Adrenal gland (tissue), 9 donors: ENCODE measurements at regions not wholly inside any gene's neighbourhood (a gene's known extent, or its start where the extent isn't known, plus 50 kb on each side); places are given as distances from the start of the nearest gene placed in this dataset.
A peak's percentile ranks its signal among the peaks of the same experiment; 100 is the strongest.

Experiments used
- DNase-seq, 7 donors: peaks; one replicate each; pipeline ENCODE4 v3.0.0-alpha.2; 2019 to 2020
- H3K27ac ChIP-seq, 5 donors: fragments of 200-600 bp; sonication (generic) in 4 of 5; 1 replicate in 3 of 5; 2 replicates in 2 of 5; pipeline versions ENCODE4 v1.5.1 to v1.8.0; 2016 to 2020; ENCODE audit warnings: mild to moderate bottlenecking in 1 of 5
- H3K27me3 ChIP-seq: fragments of 200-600 bp; 2 replicates; pipeline ENCODE4 v1.8.0; 2021
- H3K36me3 ChIP-seq, 2 donors: fragments of 200-600 bp; replicated peaks in 1 of 2; 1 replicate in 1 of 2; 2 replicates in 1 of 2; pipeline versions ENCODE4 v1.5.1 to v1.8.0; 2018 to 2022
- H3K4me1 ChIP-seq, 2 donors: fragments of 200-600 bp; replicated peaks in 1 of 2; 1 replicate in 1 of 2; 2 replicates in 1 of 2; pipeline versions ENCODE4 v1.5.1 to v1.8.0; 2018 to 2021
- H3K4me3 ChIP-seq, 4 donors: fragments of 200-600 bp; sonication (generic) in 3 of 4; one replicate each; pipeline ENCODE4 v1.5.1; 2016 to 2018
- H3K9me3 ChIP-seq, 3 donors: fragments of 200-600 bp; sonication (generic) in 1 of 3; replicated peaks in 1 of 3; 1 replicate in 2 of 3; 2 replicates in 1 of 3; pipeline versions ENCODE4 v1.5.1 to v1.8.0; 2016 to 2021
- CTCF ChIP-seq, 6 experiments: fragments of 450-650 bp in 4 of 6; fragments of 200-600 bp in 2 of 6; sonication (generic) in 1 of 6; IDR thresholded peaks; 1 replicate in 5 of 6; 2 replicates in 1 of 6; pipeline versions ENCODE4 v1.5.1 to v1.8.0; 2016 to 2021; ENCODE audit warnings: antibody characterized with exemption in 6 of 6, mild to moderate bottlenecking in 2 of 6, moderate library complexity in 1 of 6
- POLR2A ChIP-seq, 2 donors: fragments of 450-650 bp; IDR thresholded peaks; one replicate each; pipeline ENCODE4 v1.6.1; 2017; ENCODE audit warnings: antibody characterized with exemption in 2 of 2, mild to moderate bottlenecking in 2 of 2, moderate library complexity in 1 of 2
- WGBS, 4 donors: extraction: QIAGEN DNeasy Blood & Tissue Kit in 2 of 4; methylation state at CpG; one replicate each; pipeline versions ENCODE4 v1.1.5 to v1.1.7; 2013 to 2017; 5-methylcytosine and 5-hydroxymethylcytosine counted together
- intact Hi-C, 2 donors: fragments of 100-400 bp; cut with DNase I; formaldehyde crosslinking; loops; one replicate each; pipeline versions ENCODE4 v1.14.1 to v1.15.0; 2022 to 2023
- donor health status: healthy with polysubstance abuse.
- donor health status: Bipolar disorder and iron deficiency.
- donor health status: DM: yes; HTN: yes; CAD: no.
- donor health status: DM: no; HTN: no; CAD: no.
- donor health status: DM: no; HTN: no; CAD: no.

DNA sequence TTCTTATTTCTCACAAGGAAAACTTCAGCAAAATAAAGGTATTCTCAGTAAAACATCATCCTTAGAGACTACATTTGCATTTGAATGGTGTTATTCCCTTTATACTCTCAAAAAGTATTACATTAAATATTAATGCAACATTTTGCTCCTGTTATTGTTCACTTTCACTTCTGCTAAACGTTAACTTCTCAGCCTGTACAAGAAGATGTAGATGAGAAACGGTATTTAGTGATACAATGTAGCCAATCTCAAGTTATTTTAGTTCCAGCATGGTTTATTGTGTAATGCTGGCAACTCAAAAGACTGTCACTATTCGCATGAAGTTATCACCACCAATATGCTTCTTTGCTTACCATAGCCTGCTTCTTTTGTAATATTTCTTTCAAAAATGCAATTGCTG is 514.1 kb downstream of the CPS1 start:
- no peaks in the 10 kb centered on the region for H3K9me3 ChIP-seq
- no peaks in the 10 kb centered on the region for H3K36me3 ChIP-seq
- 65 to 81% (median 69%) methylated on average over 3 of the region's 3 CpGs for WGBS, 4 donors

DNA sequence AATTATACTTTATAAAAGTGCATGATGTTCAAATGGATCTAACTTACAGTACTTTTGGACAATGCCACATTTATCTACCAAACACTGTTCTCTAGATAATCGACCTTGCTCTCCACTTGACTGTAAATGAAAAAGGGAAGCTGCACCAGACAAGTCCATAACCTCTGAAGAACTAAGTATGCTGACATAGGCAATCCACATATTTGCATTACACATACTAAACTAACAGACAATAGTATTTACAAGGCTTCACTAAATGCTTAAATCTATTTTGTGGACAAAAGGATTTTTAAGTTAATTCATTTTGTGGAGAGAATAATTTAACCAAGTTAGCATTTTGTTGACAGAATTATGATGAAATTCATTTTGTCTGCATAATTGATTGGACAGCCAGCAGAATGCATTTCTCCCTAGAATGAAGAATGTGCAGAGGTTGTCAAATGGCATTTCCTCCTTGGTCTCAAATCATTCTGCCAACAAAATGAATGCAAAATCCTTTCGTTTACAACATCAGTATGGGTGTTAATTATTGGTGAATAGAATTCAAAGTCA is 520.9 kb downstream of the CPS1 start:
- no peak for DNase-seq
- no peak for TF ChIP-seq CTCF (IDR thresholded peaks at IDR 0.05)
- no peak for TF ChIP-seq POLR2A (IDR thresholded peaks at IDR 0.05)
- Histone ChIP-seq H3K4me3 (no peak overlapping the region), H3K9me3 (no peaks in the 10 kb centered on the region), H3K27me3 (no peaks in the 10 kb centered on the region), H3K27ac (no peak overlapping the region), H3K4me1 (no peaks in the 10 kb centered on the region), H3K36me3 (no peaks in the 10 kb centered on the region)
- WGBS, 4 donors, result 16 to 34% (median 27%) methylated on average over 2 of the region's 2 CpGs
- intact Hi-C loops, result no loop called here

More for the DNA sequence above, 514.1 kb downstream of the CPS1 start:
- no peaks in the 10 kb centered on the region for H3K27me3 ChIP-seq
- no peak for DNase-seq
- H3K4me1 ChIP-seq, result no peaks in the 10 kb centered on the region
- no peak overlapping the region for H3K4me3 ChIP-seq
- TF ChIP-seq POLR2A (IDR thresholded peaks at IDR 0.05) (no peak), CTCF (IDR thresholded peaks at IDR 0.05) (no peak)
- H3K27ac ChIP-seq, result no peak overlapping the region
- intact Hi-C loops, result no loop called here

GRCh38 chr2:211084352-211084751 is 528.0 kb downstream of the CPS1 start:
- no peaks in the 10 kb centered on the region for H3K27me3 ChIP-seq
- no peaks in the 10 kb centered on the region for H3K36me3 ChIP-seq
- H3K9me3 ChIP-seq, result no peaks in the 10 kb centered on the region
- DNase-seq, result no peak
- WGBS, 4 donors, result 52 to 61% (median 58%) methylated on average over 2 of the region's 2 CpGs
- no peak overlapping the region for H3K27ac ChIP-seq
- TF ChIP-seq POLR2A (IDR thresholded peaks at IDR 0.05), result no peak
- TF ChIP-seq CTCF (IDR thresholded peaks at IDR 0.05), result no peak
- no peak overlapping the region for H3K4me3 ChIP-seq
- H3K4me1 ChIP-seq, result no peaks in the 10 kb centered on the region
- intact Hi-C loops, result loop anchor here in 1 of 2 donors (10.0 kb wide), 1 partner anchor 70 kb away; no protein-coding TSS in a partner anchor

GRCh38 chr2:211085056-211085680 is 528.8 kb downstream of the CPS1 start:
- Histone ChIP-seq H3K36me3 (no peaks in the 10 kb centered on the region), H3K9me3 (no peaks in the 10 kb centered on the region), H3K27ac (no peak overlapping the region), H3K4me1 (no peaks in the 10 kb centered on the region), H3K27me3 (no peaks in the 10 kb centered on the region), H3K4me3 (no peak overlapping the region)
- DNase-seq, result peak in 3 of 7 donors; percentile 9 to 22 (median 21)
- TF ChIP-seq POLR2A (IDR thresholded peaks at IDR 0.05) (no peak), CTCF (IDR thresholded peaks at IDR 0.05) (peak; percentile 47 to 74 (median 54))
- 15 to 18% (median 16%) methylated on average over 5 of the region's 5 CpGs for WGBS, 4 donors
- intact Hi-C loops, result loop anchor here (5.0 to 10.0 kb wide), 2 partner anchors 70 to 72 kb away; no protein-coding TSS in a partner anchor
